MG63 (cell line): ENCODE measurements at regions not wholly inside any gene's neighbourhood (a gene's known extent, or its start where the extent isn't known, plus 50 kb on each side); places are given as distances from the start of the nearest gene placed in this dataset.
A peak's percentile ranks its signal among the peaks of the same experiment; 100 is the strongest.

Experiments
- DNase-seq: peaks from one replicate; pipeline ENCODE4 v3.0.0-alpha.2; 2020
- H3K27me3 ChIP-seq: fragments of 250-450 bp; sonication (Bioruptor Pico); 2 replicates; pipeline ENCODE4 v1.5.1; 2020; ENCODE audit warnings: mild to moderate bottlenecking, moderate library complexity
- H3K36me3 ChIP-seq: fragments of 250-450 bp; sonication (Bioruptor Pico); 2 replicates; pipeline ENCODE4 v1.5.1; 2020; ENCODE audit warnings: mild to moderate bottlenecking, moderate library complexity
- H3K4me3 ChIP-seq: fragments of 250-450 bp; sonication (Bioruptor Pico); 2 replicates; pipeline ENCODE4 v1.5.1; 2020; ENCODE audit warnings: mild to moderate bottlenecking, moderate library complexity
- H3K9me3 ChIP-seq: fragments of 250-450 bp; sonication (Bioruptor Pico); 2 replicates; pipeline ENCODE4 v1.5.1; 2020; ENCODE audit warnings: mild to moderate bottlenecking, moderate library complexity

DNA sequence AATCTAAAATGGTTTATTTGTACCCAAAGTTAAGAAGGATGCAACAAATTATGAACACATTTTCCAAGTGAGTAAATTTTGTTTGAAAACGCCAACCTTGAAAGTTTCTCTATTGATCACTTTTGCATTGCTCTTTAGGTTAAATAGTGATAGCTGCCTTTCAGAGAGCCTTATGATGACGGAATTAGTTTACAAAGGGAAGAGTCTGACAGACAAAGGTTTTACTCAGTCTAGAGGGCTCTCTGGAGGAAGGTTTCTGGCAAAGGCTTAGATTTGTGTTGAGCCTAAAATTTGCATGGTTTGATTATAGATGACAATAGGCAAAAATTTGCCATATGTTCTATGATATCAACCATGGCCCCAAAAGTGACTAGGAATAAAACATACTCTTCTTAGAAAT is 95.9 kb upstream of the RUNX1 start:
- no peaks in the 10 kb centered on the region for H3K36me3 ChIP-seq
- H3K4me3 ChIP-seq: no peak overlapping the region
- DNase-seq: no peak
- H3K27me3 ChIP-seq: no peaks in the 10 kb centered on the region
- peaks cover 2% of the 10 kb centered on the region; the same call in 1 of the 2 replicates for H3K9me3 ChIP-seq

DNA sequence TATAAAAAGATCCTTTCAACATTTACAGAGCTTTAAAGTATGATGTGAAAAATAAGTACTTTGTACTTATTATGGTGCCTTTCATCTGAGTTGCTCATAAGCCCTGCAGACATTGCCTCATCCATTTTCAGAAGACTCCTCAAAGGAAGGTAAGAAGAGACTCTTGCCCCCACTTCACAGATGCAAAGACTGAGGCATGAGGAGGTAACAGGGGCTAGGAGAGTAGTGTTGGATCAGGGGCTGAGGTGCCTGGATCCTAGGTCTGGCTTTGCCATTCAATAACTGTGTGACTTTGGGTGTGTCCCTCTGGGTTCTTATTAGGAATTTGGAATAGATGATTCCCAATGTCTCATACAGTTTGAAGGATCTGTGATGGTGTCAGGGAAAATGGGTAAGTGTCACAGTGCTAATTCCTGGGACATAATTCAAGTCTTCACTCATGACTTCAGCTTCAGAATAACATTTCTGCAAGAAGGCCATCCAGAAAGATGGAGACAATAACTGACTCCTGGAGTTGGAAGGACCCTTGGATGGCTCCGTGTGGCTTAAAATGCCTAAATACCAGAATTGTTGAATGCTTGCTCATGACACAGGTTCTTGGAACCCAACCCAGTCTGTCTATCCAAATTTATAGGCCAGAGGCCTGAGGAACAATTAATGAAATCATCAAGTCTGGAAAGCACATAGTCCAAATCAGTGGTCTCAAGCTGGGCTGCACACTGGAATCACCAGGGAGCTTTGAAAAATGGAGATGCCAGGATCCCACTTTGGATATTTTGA is 93.1 kb upstream of the RUNX1 start:
- Histone ChIP-seq H3K4me3 (no peak overlapping the region), H3K36me3 (no peaks in the 10 kb centered on the region), H3K9me3 (no peaks in the 10 kb centered on the region), H3K27me3 (no peaks in the 10 kb centered on the region)
- DNase-seq: no peak

DNA sequence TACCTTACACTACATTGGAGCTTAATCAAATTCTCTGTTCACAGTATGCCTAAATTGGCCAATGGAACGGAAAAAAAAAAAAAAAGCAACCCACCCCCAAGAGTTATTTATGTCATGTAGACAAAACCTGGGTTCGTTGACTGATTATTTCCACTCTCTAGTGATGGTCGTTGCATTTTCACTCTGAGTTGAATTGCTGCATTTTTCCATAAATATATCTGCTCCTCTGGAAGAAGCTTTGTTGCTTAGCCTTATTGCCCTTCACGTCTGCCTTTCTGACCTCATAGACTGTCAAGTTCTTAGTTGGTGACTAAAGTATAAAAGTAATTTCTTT is 90.2 kb upstream of the RUNX1 start:
- Histone ChIP-seq H3K9me3 (no peaks in the 10 kb centered on the region), H3K27me3 (no peaks in the 10 kb centered on the region), H3K36me3 (no peaks in the 10 kb centered on the region), H3K4me3 (no peak overlapping the region)
- DNase-seq: no peak

DNA sequence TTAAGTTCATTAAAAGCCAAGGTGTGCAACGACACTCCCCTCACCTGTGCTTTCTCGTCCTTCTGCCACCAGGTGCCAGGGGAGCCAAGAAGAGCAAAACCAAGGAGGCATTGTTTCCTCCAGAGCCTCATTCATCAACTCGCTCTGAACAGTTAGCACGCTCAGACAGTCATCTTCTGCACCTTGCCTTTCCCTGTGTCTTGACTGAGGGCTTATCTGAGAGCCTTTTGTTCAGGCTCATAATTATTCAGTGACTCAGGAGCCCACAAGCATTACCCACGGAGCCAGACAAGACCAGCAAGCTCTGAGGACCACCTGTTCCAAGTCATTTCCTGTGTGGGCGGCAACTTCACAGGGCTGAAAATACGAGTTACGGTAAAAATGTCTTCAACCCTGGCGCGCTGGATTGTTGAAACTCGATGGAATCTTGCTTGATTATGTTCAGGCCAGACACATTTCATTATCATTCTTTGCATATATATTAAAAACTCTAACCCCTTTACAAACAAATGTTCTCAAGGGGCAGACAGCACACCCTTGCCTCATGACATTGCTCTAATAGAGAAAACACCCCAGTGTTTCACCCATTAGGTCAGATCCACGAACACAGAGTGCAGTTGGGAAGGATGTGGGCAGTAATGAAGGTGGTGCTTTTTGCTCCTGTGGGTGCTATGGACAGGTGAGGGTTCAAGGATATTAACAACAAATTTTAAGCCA is 89.7 kb upstream of the RUNX1 start:
- no peaks in the 10 kb centered on the region for H3K9me3 ChIP-seq
- DNase-seq: peak; percentile 19
- H3K27me3 ChIP-seq: no peaks in the 10 kb centered on the region
- H3K4me3 ChIP-seq: no peak overlapping the region
- H3K36me3 ChIP-seq: no peaks in the 10 kb centered on the region

DNA sequence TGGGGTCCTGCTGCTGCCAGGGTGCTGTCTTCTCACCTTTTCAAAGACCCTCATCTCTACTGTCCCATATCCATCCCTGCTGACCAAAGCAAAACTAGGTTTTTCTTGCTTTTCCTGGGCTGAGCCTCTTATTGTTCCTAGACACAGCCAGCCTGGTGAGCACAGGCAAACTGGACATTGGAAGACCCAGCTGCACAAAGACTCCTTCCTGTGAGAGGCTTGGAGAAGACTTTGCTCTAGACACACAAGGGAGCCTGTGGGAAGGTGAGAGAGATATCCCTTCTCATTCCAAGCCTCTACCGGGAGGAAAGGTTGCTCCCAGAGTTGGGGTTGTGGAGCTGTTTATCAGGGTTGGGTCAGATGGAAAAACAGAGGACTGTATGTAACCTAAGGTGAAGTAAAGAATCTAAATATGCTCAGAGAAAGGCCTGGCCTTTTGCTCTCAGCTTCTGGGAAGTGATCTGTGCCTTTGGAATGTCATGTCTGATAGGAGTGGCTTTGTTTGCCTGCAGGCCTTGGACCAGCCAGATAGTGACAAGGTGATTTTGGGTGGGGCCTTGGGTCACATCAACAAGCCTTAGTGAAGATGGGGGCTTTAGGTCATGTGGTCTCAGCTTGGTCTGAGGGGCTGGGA is 87.6 kb upstream of the RUNX1 start:
- Histone ChIP-seq H3K9me3 (no peaks in the 10 kb centered on the region), H3K27me3 (no peaks in the 10 kb centered on the region), H3K36me3 (no peaks in the 10 kb centered on the region), H3K4me3 (no peak overlapping the region)
- peak; percentile 16 for DNase-seq

DNA sequence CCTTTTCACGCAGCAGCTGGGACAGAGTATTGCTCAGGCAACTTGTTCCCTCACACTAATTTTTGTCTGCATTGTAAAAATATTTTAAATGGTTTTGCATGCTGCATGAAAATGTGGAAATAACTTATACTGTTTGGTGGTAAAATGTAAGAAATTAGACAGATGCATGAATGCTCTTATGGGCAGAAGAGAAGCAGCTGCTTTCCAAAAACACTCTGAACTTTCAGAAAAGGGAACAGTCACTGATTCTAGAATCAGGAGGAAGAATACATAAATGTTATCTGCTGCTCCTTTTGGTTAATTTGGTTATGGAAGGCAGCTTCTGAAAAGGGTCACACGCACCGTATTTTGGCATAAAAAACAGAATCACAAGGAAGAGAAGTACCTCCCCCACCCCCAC is 87.0 kb upstream of the RUNX1 start:
- no peaks in the 10 kb centered on the region for H3K36me3 ChIP-seq

DNA sequence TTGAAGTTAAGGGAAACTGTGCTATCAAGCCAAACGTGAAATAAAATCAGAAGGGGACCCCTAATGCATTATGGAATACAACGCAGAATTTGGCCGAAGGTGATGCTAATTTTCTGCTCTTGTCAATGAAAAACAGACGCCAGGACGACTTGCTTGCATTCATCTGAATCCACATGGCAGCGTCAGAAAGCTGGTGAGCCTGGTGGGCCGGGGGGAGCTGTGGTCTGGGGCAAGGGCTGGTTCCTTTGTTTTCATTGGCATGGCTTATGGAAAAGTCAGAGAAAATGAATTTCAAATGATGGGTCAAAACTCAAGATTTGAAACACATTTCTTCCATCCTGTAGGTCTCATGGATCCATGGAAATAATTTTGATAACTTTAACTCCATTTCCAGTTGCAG is 86.4 kb upstream of the RUNX1 start:
- DNase-seq: no peak

More for the DNA sequence above, 87.0 kb upstream of the RUNX1 start:
- no peak overlapping the region for H3K4me3 ChIP-seq
- no peak for DNase-seq
- H3K9me3 ChIP-seq: no peaks in the 10 kb centered on the region
- no peaks in the 10 kb centered on the region for H3K27me3 ChIP-seq

DNA sequence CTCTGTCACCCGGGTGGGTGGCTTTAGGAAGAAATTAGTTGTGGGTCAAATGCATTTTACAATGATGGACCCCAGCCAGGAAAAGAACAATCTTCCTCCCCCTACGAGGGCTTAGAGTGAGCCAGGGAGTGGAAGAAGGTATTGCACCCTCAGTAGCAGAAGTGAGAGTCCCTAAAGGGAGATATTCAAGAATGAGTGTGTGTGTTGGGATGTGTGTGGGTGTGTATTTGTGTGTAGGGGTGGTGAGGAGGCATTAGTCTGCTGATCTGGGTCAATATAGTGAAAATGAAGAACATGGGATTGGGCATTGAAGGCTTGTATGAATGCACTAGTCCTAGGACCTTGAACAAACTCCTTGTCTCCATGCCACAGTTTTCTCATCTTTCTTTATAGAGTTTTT is 85.2 kb upstream of the RUNX1 start:
- DNase-seq: no peak
- H3K9me3 ChIP-seq: 0 out of 2 replicates have a peak, but pooled peaks cover 4% of the 10 kb centered on the region
- no peak overlapping the region for H3K4me3 ChIP-seq
- H3K36me3 ChIP-seq: no peaks in the 10 kb centered on the region
- H3K27me3 ChIP-seq: no peaks in the 10 kb centered on the region

More for the DNA sequence above, 86.4 kb upstream of the RUNX1 start:
- H3K27me3 ChIP-seq: no peaks in the 10 kb centered on the region
- H3K4me3 ChIP-seq: no peak overlapping the region
- no peaks in the 10 kb centered on the region for H3K9me3 ChIP-seq
- no peaks in the 10 kb centered on the region for H3K36me3 ChIP-seq

DNA sequence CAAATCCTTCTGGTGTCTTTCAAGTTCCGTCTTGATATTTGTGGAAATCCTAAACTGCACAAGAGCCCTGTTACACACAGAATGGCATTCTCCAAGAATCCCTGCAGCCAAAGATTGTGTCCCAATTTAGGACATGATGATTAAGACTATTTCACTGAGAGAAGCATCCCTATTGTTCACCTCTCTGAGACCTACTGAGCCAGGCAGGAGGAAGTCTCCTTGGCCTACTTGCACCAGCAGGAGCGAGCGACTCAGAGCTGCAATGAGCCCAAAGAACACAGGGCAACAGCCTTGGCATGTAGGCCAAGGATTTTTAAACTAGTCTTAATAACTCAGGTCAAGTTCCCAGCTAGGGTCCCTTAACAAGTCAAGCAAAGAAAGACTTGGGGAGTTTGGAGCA is 79.4 kb upstream of the RUNX1 start:
- Histone ChIP-seq H3K27me3 (no peaks in the 10 kb centered on the region), H3K4me3 (no peak overlapping the region), H3K9me3 (peaks cover 11% of the 10 kb centered on the region; the same call in 1 of the 2 replicates), H3K36me3 (no peaks in the 10 kb centered on the region)
- no peak for DNase-seq

DNA sequence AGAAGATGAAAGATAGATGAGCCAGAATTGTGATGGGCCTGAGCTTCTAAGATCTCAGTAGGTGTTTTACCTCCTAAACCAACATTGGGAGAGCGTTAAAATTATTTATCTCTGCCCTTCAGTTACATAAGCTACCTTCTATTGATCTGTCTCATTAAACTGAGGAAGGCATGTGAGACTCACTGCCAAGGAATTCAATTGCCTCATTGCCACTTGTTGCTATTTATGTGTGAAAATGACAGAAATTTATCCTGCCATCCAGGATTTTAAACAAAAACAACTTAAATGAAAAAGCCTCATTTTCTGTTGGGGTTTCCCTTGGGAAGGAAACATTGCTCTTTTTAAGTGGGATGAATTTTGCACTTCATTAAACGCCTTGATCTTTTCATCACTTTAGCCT is 78.7 kb upstream of the RUNX1 start:
- Histone ChIP-seq H3K4me3 (no peak overlapping the region), H3K27me3 (no peaks in the 10 kb centered on the region), H3K36me3 (no peaks in the 10 kb centered on the region), H3K9me3 (peaks cover 11% of the 10 kb centered on the region; the same call in 1 of the 2 replicates)
- DNase-seq: no peak

DNA sequence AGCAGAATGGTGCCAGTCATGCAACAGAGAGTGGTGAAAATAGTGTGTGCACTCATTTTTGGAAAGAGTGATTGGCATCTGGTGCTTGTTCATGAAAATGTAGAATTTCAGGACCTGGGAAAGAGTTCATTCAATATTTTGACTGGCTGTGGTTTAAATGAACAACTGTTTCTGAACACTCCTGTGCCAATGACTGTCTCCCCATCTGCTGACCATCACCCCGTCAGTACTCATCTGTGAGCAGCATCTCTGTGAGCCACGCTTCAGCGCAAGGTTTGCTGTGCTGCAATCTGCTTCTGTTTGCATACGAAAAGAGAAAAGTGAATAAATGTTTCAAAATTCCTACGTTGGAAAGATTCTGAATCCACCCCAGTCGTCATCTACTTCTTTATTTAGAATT is 77.9 kb upstream of the RUNX1 start:
- no peaks in the 10 kb centered on the region for H3K27me3 ChIP-seq
- no peaks in the 10 kb centered on the region for H3K36me3 ChIP-seq
- H3K9me3 ChIP-seq: peaks cover 11% of the 10 kb centered on the region; the same call in 1 of the 2 replicates
- H3K4me3 ChIP-seq: no peak overlapping the region
- no peak for DNase-seq

DNA sequence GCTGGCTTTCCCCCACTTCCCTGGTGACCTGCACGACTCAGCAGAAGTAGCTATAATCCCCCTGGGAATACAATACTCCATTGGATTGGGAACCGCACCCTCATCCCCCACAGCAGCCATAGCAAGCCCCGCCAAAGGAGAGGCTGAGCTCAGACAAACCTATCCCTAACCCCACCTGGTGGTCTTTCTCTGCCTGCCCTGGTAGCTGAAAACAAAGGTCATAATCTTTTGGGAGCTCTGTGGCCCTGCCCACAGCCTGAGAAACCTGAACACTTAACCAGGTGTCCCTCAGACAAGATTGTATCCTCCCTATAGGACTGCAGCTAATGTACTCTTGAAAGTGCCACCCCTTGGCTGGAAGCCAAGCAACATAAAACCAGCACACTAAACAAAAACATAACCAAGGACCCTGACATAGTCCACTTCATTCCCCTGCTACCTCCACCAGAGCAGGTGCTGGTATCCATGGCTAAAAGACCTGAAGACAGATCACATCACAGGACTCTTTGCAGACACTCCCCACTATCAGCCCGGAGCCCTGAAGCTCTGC is 71.6 kb upstream of the RUNX1 start:
- Histone ChIP-seq H3K27me3 (no peaks in the 10 kb centered on the region), H3K4me3 (no peak overlapping the region), H3K36me3 (no peaks in the 10 kb centered on the region), H3K9me3 (peaks cover 5% of the 10 kb centered on the region; the same call in 1 of the 2 replicates)
- no peak for DNase-seq

DNA sequence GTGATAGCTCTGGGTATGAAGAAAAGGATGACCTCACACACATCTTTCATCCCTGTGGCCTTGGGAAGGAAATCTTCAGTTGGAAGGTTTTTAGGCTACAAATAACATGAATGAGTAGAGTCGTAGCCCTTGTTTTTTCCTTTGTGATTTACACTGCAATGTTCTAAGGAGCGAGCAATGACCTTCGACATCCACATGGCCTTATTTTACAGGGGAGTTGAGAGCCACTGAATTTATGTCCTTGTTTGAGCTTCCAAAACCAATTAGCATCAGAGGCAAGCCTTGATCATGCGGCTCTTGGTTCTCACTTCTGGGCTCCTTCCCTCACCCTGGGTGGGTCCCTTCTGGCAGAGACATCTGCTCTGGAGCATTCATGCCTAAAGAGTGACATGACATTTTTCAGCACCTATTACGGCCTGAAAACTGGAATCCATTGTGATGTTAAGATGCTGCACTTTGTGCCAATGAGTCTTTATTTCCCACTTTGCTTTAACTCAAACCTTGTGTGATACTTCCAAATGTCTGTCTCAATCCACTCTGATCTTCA is 70.5 kb upstream of the RUNX1 start:
- no peaks in the 10 kb centered on the region for H3K36me3 ChIP-seq
- no peak overlapping the region for H3K4me3 ChIP-seq
- no peaks in the 10 kb centered on the region for H3K27me3 ChIP-seq
- no peaks in the 10 kb centered on the region for H3K9me3 ChIP-seq
- no peak for DNase-seq

DNA sequence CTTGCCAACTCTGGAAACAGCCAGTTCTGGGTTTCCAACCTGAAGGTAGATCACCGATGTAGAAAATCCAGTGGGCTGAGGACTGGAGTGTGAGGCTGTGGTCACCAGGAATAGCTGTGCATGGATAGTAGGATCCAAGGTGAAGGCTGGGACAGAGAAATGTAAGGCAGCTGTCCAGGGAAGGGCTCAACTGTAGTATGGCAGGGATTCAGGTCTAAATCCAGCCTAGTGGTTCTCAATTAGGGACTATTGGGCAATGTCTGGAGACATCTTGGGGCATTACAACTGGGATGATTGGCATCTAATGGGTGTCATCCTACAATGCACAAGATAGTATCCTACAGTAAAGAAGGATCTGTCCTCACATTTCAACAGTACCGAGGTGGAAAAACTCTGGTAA is 67.7 kb upstream of the RUNX1 start:
- Histone ChIP-seq H3K4me3 (no peak overlapping the region), H3K27me3 (no peaks in the 10 kb centered on the region), H3K9me3 (no peaks in the 10 kb centered on the region), H3K36me3 (no peaks in the 10 kb centered on the region)
- no peak for DNase-seq

DNA sequence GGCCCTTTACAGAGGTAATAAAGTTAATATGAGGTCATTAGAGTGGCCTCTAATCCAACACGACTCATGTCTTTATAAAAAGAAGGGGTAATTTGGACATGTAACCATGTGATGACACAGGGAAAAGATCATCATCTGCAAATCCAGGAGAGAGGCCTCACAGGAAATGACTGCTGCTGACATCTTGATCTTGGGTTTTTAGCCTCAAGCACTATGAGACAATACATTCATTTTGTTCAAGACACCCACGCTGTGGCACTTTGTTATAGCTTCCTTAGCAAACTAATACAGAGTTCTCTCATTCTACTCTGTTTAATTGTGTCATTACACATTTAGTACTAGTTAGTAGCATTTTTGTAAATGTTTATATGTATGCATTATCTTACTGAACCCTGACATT is 64.0 kb upstream of the RUNX1 start:
- Histone ChIP-seq H3K9me3 (no peaks in the 10 kb centered on the region), H3K27me3 (no peaks in the 10 kb centered on the region), H3K36me3 (no peaks in the 10 kb centered on the region), H3K4me3 (no peak overlapping the region)
- DNase-seq: no peak

DNA sequence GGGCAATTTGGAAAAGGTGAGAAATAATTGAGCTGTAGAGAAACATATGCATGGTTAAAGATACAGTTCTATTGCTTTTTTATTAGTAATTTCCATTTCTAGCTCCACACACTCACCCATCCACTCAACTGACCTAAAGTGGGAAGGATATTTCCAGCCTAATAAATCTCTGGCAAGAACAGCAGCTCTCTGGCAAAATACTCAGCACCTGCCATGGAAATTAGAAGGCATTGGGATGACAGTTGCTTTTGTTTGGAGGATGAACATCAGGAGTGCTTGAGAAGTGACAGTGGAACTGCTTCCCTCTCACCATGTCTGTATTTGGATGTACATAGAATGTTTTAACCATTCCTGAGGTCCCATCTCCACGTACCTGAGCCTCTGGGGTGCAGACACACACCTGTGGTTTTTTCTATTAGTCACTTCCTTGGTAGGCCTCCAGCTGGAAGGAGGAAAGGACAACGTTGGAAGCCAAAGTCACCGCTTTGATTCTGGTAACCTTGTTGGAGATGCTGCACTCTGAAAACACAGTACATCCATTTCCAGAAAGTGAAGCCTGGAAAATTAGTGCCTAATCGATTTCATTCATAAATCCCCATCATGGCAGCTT is 62.3 kb upstream of the RUNX1 start:
- Histone ChIP-seq H3K36me3 (no peaks in the 10 kb centered on the region), H3K9me3 (no peaks in the 10 kb centered on the region), H3K4me3 (no peak overlapping the region), H3K27me3 (no peaks in the 10 kb centered on the region)
- DNase-seq: no peak

DNA sequence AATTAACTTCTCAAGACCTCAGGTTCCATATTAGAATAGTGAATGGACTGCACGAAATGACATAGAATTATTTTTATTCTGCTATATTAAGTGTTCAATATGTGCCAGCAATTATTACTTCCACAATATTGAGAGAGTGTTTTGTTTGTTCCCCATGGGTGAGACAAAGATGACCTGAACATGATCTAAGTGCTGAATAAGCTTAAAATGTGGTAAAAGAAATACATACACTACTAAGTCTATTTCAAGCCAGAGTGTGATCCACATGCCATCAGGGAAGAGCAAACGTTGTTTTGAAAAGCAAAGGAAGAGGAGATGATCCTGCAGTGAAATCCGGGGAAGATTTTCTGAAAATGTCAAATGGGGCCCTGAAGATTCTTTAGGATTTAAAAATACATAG is 59.8 kb upstream of the RUNX1 start:
- no peaks in the 10 kb centered on the region for H3K36me3 ChIP-seq
- DNase-seq: no peak
- H3K4me3 ChIP-seq: no peak overlapping the region
- no peaks in the 10 kb centered on the region for H3K9me3 ChIP-seq
- no peaks in the 10 kb centered on the region for H3K27me3 ChIP-seq
